ENCODE measurements at regions not wholly inside any gene's neighbourhood (a gene's known extent, or its start where the extent isn't known, plus 50 kb on each side); places are given as distances from the start of the nearest gene placed in this dataset.

GRCh38 chr6:164075981-164076615 lies 661.6 kb downstream of the QKI start:
- Histone ChIP-seq H3K4me2 (ENCODE audit: control insufficient read depth, extremely low read depth, insufficient read depth, low read depth, low read length) (no peak overlapping the region), H3K27me3 (ENCODE audit: control insufficient read depth, extremely low read depth, insufficient read depth, low read length) (no peaks in the 10 kb centered on the region), H3K27ac (ENCODE audit: control insufficient read depth, insufficient read depth, low read length) (no peak overlapping the region), H3K4me3 (ENCODE audit: control insufficient read depth in 2 of 3, extremely low read depth in 1 of 3, insufficient read depth in 2 of 3, low read depth in 1 of 3, low read length in 3 of 3) (no peak overlapping the region), H2AFZ (ENCODE audit: control insufficient read depth, low read length) (no peak overlapping the region), H3K4me1 (ENCODE audit: control insufficient read depth, extremely low read depth, insufficient read depth, low read length) (no peaks in the 10 kb centered on the region), H3K79me2 (ENCODE audit: control insufficient read depth, insufficient read depth, low read length) (no peaks in the 10 kb centered on the region), H3K9me1 (ENCODE audit: control insufficient read depth, extremely low read depth, insufficient read depth, low read length) (no peaks in the 10 kb centered on the region), H3K36me3 (ENCODE audit: control insufficient read depth in 2 of 2, extremely low read depth in 1 of 2, insufficient read depth in 2 of 2, low read length in 2 of 2) (no peaks in the 10 kb centered on the region), H3K9ac (ENCODE audit: control insufficient read depth, extremely low read depth, insufficient read depth, low read length) (no peak overlapping the region), H3K9me3 (ENCODE audit: control insufficient read depth, low read depth, low read length) (peaks cover 9% of the 10 kb centered on the region), H4K20me1 (ENCODE audit: control insufficient read depth, extremely low read depth, insufficient read depth, low read length) (no peaks in the 10 kb centered on the region)
- dilution Hi-C loops (cut with MboI; ENCODE audit: extremely low pct_ligation_motif_present, low sequenced_read_pairs), result no loop called here
- DNase-seq (ENCODE audit: low read depth, low spot score), result no peak
- FAIRE-seq, result no peak
- TF ChIP-seq EZH2 (IDR thresholded peaks at IDR 0.05; ENCODE audit: low read length), result no peak
- no peak for TF ChIP-seq CTCF (optimal IDR thresholded peaks at IDR 0.05 in 1 of 3, IDR thresholded peaks at IDR 0.05 in 1 of 3, conservative IDR thresholded peaks at IDR 0.05 in 1 of 3; ENCODE audit: extremely low read depth in 1 of 3, insufficient read depth in 2 of 3, low read length in 3 of 3)

- H3K79me2 ChIP-seq (ENCODE audit: control insufficient read depth, insufficient read depth, low read length), result no peaks in the 10 kb centered on the region
- H3K4me3 ChIP-seq (ENCODE audit: control insufficient read depth in 2 of 3, extremely low read depth in 1 of 3, insufficient read depth in 2 of 3, low read depth in 1 of 3, low read length in 3 of 3), result no peak overlapping the region
- no peak overlapping the region for H2AFZ ChIP-seq (ENCODE audit: control insufficient read depth, low read length)
- H3K9me1 ChIP-seq (ENCODE audit: control insufficient read depth, extremely low read depth, insufficient read depth, low read length), result no peaks in the 10 kb centered on the region
- TF ChIP-seq EZH2 (IDR thresholded peaks at IDR 0.05; ENCODE audit: low read length), result no peak
- no peak for TF ChIP-seq CTCF (optimal IDR thresholded peaks at IDR 0.05 in 1 of 3, IDR thresholded peaks at IDR 0.05 in 1 of 3, conservative IDR thresholded peaks at IDR 0.05 in 1 of 3; ENCODE audit: extremely low read depth in 1 of 3, insufficient read depth in 2 of 3, low read length in 3 of 3)
- FAIRE-seq (no peak), DNase-seq (ENCODE audit: low read depth, low spot score) (no peak)
- dilution Hi-C loops (cut with MboI; ENCODE audit: extremely low pct_ligation_motif_present, low sequenced_read_pairs), result no loop called here
- H4K20me1 ChIP-seq (ENCODE audit: control insufficient read depth, extremely low read depth, insufficient read depth, low read length), result no peaks in the 10 kb centered on the region
- H3K27ac ChIP-seq (ENCODE audit: control insufficient read depth, insufficient read depth, low read length), result no peak overlapping the region
- peaks cover 3% of the 10 kb centered on the region for H3K9me3 ChIP-seq (ENCODE audit: control insufficient read depth, low read depth, low read length)
- H3K9ac ChIP-seq (ENCODE audit: control insufficient read depth, extremely low read depth, insufficient read depth, low read length), result no peak overlapping the region
- H3K4me2 ChIP-seq (ENCODE audit: control insufficient read depth, extremely low read depth, insufficient read depth, low read depth, low read length), result no peak overlapping the region
- no peaks in the 10 kb centered on the region for H3K36me3 ChIP-seq (ENCODE audit: control insufficient read depth in 2 of 2, extremely low read depth in 1 of 2, insufficient read depth in 2 of 2, low read length in 2 of 2)
- H3K27me3 ChIP-seq (ENCODE audit: control insufficient read depth, extremely low read depth, insufficient read depth, low read length), result no peaks in the 10 kb centered on the region
- no peaks in the 10 kb centered on the region for H3K4me1 ChIP-seq (ENCODE audit: control insufficient read depth, extremely low read depth, insufficient read depth, low read length)
Observed at GRCh38 chr6:164072240-164072666, 657.7 kb downstream of the QKI start.

Data from keratinocyte (primary cell).